ENCODE measurements at regions not wholly inside any gene's neighbourhood (a gene's known extent, or its start where the extent isn't known, plus 50 kb on each side); places are given as distances from the start of the nearest gene placed in this dataset.
"Not testable (repeated sequence)": the region's sequence is repeated elsewhere in the genome, so short reads cannot be mapped to it uniquely, and the experiment has no call there.

DNA sequence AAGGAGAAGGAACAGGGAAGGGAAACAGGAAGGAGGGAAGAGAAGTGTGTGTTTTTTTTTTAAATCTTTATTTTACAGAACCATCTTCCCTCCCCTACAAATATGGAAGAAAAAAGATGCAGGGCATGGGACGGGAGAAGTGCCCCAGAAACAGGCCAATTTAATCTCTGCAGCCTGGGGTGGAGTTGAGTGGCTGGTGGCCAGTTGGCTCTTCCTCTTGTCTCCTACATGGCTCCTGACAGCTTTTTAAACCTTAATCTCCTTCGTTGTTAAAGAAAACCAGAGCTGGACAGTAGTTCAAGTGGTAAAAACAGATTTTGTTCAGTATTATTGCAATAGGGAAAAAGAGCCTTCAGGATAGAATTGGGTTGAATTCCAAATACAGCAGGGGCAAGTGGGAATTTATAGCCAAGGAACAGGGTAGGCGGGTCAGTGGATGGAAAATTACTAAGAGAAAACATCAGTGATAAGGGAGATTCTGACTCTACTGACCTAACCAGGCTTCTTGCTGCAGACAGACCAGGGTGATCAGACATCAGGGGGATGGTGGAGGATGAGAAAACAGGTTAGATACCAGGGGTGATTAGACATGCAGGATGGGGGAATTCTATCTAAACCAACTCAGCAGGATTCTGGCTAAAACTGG lies 125.1 kb upstream of the CLINT1 start:
- no peak for DNase-seq (ENCODE audit: low read depth in 2 of 2)

DNA sequence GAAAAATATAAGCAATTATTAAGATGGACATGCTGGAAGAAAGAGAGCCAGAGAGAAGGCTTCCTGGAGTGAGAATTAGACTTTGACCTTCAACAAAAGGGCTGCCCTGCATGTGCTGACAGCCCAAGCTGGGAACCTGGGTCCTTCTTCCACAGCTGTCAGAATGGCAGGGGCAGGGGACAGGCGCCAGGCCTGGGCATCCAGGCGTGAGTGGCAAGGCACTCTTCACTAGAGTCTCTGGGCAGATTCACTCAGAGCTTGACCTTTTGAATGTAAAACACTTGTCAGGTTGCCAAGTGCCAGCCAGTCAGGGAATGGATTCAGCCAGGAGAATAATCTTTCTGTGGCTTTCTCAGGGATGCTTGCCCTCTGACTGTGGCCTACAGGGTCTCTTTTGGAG lies 119.1 kb upstream of the CLINT1 start:
- no peak for DNase-seq (ENCODE audit: low read depth in 2 of 2)

DNA sequence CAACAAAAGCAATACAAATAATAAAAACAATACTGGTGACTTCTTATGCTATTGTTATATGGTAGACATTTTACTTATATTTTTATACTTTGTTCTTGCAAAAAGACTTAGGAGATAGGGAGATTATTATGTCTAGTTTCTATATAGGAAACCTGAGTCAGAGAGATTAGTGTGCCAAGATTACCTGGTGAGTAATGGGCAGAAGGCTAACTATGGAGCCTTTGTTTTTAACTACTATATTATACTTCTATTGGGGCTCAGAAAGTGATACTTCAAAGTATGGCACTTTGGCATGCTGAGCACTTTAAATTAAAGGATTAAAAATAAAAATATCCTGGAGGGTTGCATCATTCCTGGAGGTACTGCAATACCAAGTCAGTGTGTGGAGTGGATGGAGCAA lies 117.5 kb upstream of the CLINT1 start:
- DNase-seq (ENCODE audit: low read depth in 2 of 2), result no peak

DNA sequence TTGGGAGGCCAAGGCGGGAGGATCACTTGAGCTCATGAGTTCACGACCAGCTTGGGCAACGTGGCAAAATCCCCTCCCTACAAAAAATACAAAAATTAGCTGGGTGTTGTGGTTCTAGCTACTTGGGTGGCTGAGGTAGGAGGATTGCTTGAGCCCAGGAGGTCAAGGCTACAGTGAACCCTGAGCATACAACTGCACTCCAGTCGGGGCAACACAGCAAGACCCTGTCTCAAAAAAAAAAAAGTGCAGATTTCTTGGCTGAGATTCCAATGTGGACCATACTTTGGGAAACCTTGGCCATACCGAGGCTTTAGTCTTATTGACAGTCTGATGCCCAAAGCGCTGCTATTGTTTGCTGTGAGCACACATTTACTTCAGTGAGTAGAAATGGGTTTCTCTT lies 113.6 kb upstream of the CLINT1 start:
- no peak for DNase-seq (ENCODE audit: low read depth in 2 of 2)

DNA sequence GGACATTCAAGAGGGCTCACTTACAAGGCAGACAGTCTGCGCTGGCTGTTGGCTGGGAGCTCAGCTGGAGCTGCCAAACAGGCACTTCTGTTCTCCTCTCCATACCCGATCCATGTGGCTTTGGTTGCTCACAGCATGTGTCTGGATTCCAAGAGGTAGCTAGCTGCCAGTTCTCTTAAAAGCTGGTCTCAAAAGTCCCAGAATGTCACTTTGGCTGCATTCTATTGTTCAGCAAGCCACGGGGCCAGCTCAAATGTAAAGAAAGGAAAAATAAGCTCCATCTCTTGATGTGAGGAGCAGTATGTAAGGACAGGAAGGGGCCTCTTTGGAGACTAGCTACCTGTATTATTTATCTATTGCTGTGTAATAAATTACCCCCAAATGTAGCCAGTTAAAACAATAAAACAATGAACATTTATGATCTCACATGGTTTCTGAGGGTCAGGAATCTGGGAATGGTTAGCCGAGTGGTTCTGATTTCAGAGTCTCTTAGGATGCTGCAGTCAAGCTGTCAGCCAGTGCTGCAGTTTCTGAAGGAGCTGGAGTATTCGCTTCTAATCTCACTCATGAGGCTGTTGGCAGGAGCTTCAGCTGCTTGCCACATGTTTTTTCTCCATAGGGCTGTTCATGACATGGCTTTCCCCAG lies 112.7 kb upstream of the CLINT1 start:
- DNase-seq (ENCODE audit: low read depth in 2 of 2), result peak; percentile 44 to 50

DNA sequence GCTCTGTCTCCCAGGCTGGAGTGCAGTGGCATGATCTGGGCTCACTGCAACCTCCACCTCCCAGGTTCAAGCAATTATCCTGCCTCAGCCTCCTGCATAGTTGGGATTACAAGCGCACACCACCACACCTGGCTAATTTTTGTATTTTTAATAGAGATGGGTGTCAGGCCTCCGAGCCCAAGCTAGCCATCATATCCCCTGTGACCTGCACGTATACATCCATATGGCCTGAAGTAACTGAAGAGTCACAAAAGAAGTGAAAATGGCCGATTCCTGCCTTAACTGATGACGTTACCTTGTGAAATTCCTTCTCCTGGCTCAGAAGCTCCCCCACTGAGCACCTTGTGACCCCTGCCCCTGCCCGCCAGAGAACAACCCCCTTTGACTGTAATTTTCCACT lies 109.6 kb upstream of the CLINT1 start:
- not testable (repeated sequence) for DNase-seq (ENCODE audit: low read depth in 2 of 2)

DNA sequence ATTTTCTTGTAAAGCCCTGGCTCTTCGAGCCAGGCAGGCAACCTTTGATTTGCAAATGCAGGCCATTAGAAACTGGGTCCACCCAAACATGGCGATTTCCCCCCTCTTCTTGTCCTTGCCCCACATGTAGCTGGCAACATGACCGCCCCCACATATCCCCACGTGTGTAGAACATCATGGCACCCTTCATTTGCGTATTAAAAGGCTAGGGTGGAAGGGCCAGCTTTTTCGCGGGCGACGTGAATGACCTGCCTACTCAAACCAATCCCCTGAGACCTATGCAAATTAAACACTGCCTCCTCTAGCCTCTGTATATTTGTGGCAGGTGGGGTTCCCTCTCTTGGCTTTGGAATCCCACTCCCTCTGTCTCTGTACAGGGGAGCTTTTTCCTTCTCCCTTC lies 107.0 kb upstream of the CLINT1 start:
- no peak for DNase-seq (ENCODE audit: low read depth in 2 of 2)

DNA sequence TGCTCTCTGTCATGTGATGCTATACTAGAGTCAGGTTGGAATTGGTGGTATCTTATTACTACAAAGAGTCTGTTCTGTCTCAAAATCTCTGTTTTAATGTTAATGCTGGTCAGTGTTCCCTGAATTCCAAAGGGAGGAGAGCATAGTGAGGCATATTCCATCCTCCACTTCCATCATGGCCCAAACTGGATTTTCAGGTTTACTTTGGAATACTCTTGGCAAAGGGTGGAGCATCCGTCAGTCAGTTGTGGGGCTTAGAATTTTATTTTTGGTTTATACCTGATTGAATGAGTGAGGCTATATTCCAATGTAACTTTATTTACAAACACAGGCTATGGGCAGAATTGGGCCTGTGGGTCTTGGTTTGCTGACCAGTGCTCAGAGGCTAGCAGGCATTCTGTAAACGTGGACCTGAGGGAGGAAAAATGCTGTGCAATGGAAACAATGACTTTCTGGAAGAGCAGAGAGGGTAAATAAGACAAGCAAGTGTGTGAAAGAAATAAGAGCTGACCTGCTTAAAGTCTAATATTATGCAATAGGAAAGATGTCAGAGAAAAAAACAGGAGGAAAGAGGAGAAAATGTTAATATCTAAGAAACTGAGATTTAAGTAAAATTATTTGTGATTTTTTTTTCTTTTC lies 106.2 kb upstream of the CLINT1 start:
- no peak for DNase-seq (ENCODE audit: low read depth in 2 of 2)

DNA sequence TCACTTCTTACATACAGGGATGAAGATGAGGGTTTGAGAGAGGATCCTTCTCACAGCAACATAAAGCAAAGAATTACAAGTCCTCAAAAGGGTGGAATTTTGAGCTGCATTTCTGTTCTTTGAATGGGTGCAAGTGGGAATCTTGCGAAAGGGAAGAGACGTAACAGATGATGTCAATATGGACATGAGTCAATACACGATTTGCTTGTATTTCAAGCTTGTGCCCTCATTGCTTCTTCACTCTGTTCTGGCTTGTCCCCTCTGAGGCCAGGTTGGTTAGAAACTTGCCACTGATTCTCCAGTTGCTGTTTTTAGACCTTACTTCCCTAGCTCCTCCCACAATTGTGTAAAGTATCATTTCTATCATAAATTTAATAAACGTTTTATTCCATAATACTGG lies 104.8 kb upstream of the CLINT1 start:
- no peak for DNase-seq (ENCODE audit: low read depth in 2 of 2)

DNA sequence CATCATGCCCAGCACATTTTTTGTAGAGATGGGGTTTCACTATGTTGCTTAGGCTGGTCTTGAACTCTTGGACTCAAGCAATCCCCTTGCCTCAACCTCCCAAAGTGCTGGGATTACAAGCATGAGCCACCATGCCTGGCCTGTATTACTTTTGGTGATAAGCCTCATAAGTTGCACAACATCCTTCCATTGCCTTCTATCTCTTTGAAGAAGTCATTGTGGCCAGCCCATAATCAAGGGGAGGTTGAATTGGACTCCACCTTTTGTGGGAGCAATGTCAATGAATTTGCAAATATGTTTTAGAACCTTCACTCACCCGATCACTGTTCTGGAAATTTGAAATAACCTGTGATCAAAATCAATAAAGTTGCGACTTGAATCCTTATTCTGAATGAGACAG lies 104.3 kb upstream of the CLINT1 start:
- no peak for DNase-seq (ENCODE audit: low read depth in 2 of 2)

DNA sequence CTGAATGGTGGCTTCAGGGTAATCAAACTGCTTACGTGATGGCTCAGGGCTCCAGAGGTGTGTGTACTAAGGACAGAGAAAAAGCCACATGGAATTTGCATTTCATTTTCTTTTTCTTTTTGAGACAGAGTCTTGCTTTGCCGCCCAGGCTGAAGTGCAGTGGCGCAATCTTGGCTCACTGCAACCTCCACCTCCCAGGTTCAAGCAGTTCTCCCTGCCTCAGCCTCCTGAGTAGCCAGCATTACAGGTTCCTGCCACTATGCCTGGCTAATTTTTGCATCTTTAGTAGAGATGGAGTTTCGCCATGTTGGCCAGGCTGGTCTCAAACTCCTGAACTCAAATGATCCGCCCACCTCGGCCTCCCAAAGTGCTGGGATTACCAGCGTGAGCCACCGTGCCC lies 103.7 kb upstream of the CLINT1 start:
- not testable (repeated sequence) for DNase-seq (ENCODE audit: low read depth in 2 of 2)

DNA sequence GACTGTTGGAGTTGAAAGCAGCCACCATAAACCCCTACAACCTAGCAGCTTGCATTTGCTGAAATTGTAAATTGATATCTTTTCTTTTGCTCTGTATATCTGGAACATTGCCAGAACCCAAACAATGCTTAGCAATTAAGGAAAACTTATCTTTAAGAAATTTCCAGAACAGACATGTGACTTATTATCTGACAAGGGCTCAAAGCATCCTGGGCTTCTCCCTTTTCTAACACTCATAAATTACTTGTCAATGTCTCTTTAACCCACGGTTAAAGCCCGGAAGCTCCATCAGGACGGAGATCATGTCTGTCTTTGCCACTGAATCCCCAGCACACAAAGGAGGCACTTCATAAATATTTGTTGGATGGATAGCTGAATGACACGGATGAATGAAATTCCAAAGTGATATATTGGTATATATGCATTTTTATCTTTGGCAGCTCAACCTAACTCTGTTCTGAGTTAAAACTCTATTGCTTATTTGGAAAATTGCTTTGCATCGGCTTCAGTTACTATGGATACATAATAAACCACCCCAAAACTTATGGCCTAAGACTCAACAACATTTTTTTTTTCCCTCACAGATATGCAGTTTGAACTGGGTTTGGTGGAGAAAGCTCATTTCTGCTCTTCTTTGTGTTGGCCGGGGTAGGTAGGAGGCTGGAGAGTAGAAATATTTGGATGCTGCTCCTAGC lies 103.1 kb upstream of the CLINT1 start:
- DNase-seq (ENCODE audit: low read depth in 2 of 2), result no peak

DNA sequence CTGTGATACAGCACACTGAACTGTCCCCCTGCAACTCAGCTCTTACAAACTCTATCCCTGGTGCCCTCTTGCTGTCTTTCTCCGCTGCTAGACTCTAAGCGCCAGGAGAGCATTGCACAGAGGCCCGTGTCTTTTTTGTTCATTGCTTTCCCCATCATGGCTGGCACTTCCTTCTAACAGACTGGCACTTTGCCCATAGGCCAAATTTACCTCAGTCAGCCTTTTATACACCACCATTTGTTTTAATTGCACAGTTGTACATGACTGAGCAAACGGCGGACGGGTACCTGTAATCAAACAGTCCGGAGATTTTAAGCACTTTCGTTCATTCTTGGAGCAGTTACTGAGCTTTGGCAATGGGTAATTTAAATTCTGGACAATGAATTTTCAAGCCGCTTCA lies 102.2 kb upstream of the CLINT1 start:
- DNase-seq (ENCODE audit: low read depth in 2 of 2), result no peak

DNA sequence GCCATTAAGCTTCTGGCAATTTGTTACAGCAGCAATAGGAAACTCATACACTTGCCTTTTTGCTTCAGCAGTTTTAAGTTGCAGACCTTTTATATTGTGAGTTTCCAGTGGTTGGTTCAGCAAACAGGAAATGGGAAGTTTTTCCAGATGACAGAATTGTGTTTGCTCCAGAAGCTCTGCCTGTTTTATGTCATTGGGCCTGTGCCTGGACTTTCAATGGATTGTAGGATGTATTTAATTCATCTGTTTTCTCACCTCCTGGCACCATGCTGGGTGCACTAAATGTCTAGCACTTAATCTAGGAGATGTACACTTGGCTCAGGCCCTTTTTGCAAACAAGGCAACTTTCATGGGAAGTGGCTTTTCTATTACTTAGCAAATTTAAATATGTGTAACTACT lies 100.4 kb upstream of the CLINT1 start:
- no peak for DNase-seq (ENCODE audit: low read depth in 2 of 2)

DNA sequence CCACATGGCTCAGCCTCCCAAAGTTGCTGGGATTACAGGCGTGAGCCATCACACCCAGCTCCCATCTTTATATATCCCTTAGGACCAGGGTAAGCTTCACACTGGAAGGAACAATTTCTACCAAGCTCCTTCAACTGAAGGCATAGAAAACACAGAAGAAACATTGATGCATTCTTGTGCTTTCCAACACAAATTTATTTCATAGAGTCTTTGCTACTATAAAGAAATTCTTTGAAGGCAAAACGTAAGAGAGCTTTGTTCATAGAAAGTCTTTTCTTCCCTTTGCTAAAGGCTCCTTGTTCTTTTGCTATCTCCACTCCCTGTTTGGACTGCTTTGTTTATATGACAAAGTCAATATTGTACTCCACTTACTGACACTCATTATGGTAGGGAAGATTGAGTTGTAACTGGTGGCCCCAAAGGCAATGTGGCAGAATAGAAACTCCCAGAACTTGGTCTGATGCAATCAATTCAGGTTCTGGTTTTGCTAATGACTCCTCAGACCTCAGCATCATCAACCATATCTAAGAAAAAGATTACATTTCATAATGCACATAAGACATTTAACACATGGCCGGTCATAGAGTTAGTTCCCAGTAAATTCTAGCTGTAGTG lies 97.4 kb upstream of the CLINT1 start:
- no peak for DNase-seq (ENCODE audit: low read depth in 2 of 2)

DNA sequence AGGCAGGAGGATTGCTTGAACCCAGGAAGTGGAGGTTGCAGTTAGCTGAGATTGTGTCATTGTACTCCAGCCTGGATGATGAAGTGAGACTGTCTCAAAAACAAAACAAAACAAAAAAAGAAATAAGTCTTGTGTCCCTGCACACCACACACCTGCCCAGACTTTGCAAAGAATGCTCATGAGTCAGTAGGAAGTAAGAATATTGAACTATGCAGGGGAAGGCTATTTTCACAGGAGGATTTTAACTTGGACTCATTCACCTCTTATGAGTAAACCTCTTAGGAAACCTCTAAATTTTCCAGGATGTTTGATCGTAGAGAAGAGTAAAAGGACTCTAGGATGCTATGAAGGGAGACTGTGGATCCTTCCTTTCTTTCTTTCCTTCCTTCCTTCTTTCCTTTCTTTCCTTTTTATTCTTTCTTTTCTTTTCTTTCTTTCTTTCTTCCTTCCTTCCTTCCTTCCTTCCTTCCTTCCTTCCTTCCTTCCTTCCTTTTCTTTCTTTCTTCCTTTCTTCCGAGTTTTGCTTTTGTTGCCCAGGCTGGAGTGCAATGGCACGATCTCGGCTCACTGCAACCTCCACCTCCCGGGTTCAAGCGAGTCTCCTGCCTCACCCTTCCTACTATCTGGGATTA lies 96.7 kb upstream of the CLINT1 start:
- no peak for DNase-seq (ENCODE audit: low read depth in 2 of 2)

DNA sequence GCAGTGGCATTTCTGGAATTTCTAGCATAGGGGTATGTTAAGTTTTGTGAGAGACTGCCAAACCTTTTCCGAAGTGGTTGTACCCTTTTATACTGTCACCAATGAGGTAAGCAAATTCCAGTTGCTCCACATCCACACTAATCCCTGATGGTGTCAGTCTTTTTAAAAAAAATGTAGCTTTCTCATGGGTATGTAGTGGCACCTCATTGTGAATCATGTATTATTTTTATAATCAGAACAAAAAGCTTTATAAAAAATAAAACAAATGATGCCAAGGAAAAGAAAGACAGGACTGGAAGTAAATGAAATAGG lies 93.4 kb upstream of the CLINT1 start:
- no peak for DNase-seq (ENCODE audit: low read depth in 2 of 2)

DNA sequence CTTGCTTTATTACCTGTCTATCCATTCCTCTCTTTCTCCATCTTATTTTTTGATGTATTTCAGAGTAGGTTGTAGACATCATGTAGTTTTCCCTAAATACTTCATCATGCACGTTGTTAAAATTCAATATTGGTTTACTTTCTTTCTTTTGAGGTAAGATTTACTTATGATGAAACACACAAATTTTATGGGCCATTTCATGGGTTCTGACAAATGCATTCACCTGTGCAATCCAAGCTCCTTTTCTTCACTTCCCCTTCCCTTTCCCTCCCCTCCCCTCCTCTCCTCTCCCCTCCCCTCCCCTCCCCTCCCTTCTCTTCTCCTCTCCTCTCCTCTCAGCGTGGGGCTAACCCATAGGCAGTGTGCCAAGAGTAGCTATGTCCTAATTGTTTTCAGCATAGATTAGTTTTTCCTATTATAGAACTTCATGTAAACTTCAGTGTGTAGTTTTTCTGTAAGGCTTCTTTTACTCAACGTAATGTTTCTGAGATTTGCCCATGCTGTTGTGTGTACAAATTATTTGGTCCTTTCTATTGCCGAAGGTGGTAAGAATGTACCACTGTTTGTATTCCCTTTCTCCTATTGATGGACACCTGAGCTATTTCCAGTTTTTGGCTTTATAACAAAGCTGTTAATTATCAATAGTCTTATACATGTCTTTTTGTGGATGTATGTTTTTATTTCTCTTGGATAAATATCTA lies 92.9 kb upstream of the CLINT1 start:
- DNase-seq (ENCODE audit: low read depth in 2 of 2), result no peak

DNA sequence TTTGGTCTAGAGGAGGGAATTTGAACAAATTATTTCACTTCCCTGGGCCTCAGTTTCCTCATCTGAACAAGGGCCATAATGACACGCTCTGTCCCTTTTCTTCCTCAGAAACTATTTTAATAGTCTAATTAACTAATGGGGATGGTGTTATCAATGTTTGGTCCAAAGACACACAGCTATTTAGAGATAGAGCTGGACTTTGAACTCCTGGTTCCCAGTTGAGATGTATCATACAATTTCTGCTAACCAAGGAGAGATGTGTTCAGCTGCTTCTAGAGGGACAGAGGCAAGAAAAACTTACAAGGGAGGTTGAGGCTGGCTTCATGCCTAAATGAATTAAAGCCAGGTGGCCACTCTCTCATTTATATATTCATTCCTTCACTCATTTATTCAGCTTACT lies 90.6 kb upstream of the CLINT1 start:
- DNase-seq (ENCODE audit: low read depth in 2 of 2), result no peak

DNA sequence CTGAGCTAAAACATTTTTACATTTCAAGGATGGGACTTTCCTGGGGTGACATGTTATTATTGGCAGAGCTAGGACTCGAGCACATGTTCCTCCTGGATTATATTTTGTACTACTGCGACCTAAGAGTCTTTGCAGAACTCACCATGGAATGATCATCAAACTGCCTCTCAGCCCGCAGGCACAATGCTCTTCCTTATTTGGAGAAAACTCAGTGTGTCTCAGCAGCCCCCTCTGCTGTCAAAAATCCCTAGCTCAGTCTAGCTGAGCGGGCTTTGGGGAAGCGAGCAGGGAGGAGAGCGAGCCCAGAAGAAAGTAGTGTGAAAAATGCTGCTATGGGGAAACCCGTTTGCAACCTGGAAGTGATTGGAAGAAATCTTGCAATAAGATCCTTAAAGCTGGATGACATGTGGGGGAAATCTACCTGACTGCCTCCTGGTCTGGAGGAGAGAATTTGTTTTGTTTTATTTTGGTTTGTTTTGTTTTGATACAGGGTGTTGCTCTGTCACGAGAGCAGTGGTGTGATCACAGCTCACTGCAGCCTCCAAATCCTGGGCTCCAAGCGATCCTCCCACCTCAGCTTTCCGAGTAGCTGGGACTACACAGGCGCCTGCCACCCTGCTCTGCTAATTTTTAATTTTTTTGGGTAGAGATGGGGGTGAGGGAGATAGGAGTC lies 89.9 kb upstream of the CLINT1 start:
- DNase-seq (ENCODE audit: low read depth in 2 of 2), result peak; percentile 96 to 97

DNA sequence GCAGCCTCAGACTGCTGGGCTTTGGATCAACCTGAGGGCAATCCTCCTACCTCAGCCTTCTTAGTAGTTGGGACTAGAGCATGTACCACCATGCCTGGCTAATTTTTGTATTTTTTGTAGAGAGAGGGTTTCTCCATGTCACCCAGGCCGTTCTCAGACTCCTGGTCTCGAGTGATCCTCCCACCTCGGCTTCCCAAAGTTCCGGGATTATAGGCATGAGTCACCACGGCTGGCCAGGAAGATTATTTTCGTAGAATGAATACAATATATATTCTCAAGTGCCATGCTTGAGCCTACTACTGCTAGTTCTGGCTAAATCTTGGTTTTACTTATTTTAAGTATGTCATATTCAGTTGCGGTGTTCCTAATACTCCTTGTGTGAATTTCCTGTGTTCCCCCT lies 88.2 kb upstream of the CLINT1 start:
- no peak for DNase-seq (ENCODE audit: low read depth in 2 of 2)

All from fibroblast of skin of left quadriceps (primary cell).